ENCODE measurements at regions not wholly inside any gene's neighbourhood (a gene's known extent, or its start where the extent isn't known, plus 50 kb on each side); places are given as distances from the start of the nearest gene placed in this dataset.
"Not testable (repeated sequence)": the region's sequence is repeated elsewhere in the genome, so short reads cannot be mapped to it uniquely, and the experiment has no call there.

- TF ChIP-seq MYC (IDR thresholded peaks at IDR 0.05; ENCODE audit: low read depth, low read length) (no peak), MAX (IDR thresholded peaks at IDR 0.05; ENCODE audit: low read depth, low read length) (no peak), POLR2A (IDR thresholded peaks at IDR 0.05; ENCODE audit: extremely low read depth, insufficient read length) (no peak), CTCF (IDR thresholded peaks at IDR 0.05; ENCODE audit: low read depth, low read length) (no peak)
- no peak for DNase-seq (ENCODE audit: low read depth)
Observed at GRCh38 chr2:100708333-100708732, 111.6 kb upstream of the NPAS2 start.

DNA sequence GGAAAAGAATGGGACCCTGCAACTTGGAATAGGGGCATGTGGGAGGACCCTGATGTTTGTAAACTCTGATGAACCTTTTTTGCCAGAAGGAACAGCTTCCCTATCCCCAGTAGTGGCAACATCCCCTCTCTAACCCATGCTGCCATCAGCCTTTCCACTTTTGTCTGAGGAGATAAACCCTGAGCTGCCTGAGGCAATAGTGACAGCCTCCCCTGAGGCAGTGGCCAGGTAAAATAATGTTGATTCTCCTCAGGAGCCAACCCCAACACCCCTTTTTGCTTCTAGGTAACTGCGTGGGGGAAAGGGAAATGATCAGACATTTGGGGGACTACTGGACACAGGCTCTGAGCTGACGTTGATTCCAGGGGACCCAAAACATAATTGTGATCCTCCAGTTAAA is 106.8 kb upstream of the NPAS2 start:
- TF ChIP-seq CTCF (IDR thresholded peaks at IDR 0.05; ENCODE audit: low read depth, low read length) = no peak
- no peak for TF ChIP-seq MYC (IDR thresholded peaks at IDR 0.05; ENCODE audit: low read depth, low read length)
- TF ChIP-seq MAX (IDR thresholded peaks at IDR 0.05; ENCODE audit: low read depth, low read length) = no peak
- no peak for TF ChIP-seq POLR2A (IDR thresholded peaks at IDR 0.05; ENCODE audit: extremely low read depth, insufficient read length)
- no peak overlapping the region for H3K4me3 ChIP-seq (ENCODE audit: low read depth, low read length)
- DNase-seq (ENCODE audit: low read depth) = no peak

More at GRCh38 chr2:100708333-100708732, 111.6 kb upstream of the NPAS2 start:
- H3K4me3 ChIP-seq (ENCODE audit: low read depth, low read length) = no peak overlapping the region

- not testable (repeated sequence) for H3K4me3 ChIP-seq (ENCODE audit: low read depth, low read length); DNase-seq (ENCODE audit: low read depth)
Observed at GRCh38 chr2:100714396-100715010, 105.4 kb upstream of the NPAS2 start.

GRCh38 chr2:100715861-100716260 is 104.1 kb upstream of the NPAS2 start:
- not testable (repeated sequence) for H3K4me3 ChIP-seq (ENCODE audit: low read depth, low read length); DNase-seq (ENCODE audit: low read depth)

DNA sequence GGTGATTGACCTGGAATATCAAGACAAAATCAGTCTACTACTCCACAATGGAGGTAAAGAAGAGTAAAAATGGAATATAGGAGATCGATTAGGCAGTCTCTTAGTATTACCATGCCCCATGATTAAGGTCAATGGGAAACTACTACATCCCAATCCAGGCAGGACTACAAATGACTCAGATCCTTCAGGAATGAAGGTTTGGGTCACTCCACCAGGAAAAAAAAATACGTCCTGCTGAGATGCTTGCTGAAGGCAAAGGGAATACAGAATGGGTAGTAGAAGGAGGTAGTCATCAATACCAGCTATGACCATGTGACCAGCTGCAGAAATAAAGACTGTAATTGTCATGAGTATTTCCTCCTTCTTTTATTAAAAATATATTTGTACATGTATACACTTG is 103.4 kb upstream of the NPAS2 start:
- H3K4me3 ChIP-seq (ENCODE audit: low read depth, low read length) = no peak overlapping the region
- DNase-seq (ENCODE audit: low read depth) = no peak
- TF ChIP-seq POLR2A (IDR thresholded peaks at IDR 0.05; ENCODE audit: extremely low read depth, insufficient read length) (no peak), MYC (IDR thresholded peaks at IDR 0.05; ENCODE audit: low read depth, low read length) (no peak)

GRCh38 chr2:100718065-100718629 is 101.8 kb upstream of the NPAS2 start:
- TF ChIP-seq CTCF (IDR thresholded peaks at IDR 0.05; ENCODE audit: low read depth, low read length) (no peak), POLR2A (IDR thresholded peaks at IDR 0.05; ENCODE audit: extremely low read depth, insufficient read length) (no peak), MYC (IDR thresholded peaks at IDR 0.05; ENCODE audit: low read depth, low read length) (no peak), MAX (IDR thresholded peaks at IDR 0.05; ENCODE audit: low read depth, low read length) (no peak)
- no peak for DNase-seq (ENCODE audit: low read depth)
- H3K4me3 ChIP-seq (ENCODE audit: low read depth, low read length) = no peak overlapping the region

DNA sequence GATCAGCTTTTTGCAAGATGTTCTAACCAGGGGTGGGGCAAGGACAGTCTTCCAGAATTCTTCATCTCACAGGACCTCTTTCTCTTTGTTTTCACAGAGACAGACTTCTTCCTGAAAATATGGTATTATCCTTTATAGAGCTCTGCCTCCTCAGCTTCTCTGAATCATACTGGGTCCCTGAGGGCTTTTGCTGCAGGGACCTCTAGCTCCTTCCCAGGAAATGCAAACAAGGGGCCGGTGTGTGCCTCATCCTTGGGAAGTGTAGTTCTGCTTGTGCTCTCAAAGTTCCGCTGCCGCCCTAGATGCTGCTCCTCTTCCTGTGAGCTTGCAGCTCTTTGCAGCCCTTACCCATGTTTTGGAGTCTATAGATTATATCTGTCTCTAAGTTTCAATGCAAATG is 99.5 kb upstream of the NPAS2 start:
- no peak overlapping the region for H3K4me3 ChIP-seq (ENCODE audit: low read depth, low read length)
- DNase-seq (ENCODE audit: low read depth) = no peak
- TF ChIP-seq CTCF (IDR thresholded peaks at IDR 0.05; ENCODE audit: low read depth, low read length) (no peak), MAX (IDR thresholded peaks at IDR 0.05; ENCODE audit: low read depth, low read length) (no peak), MYC (IDR thresholded peaks at IDR 0.05; ENCODE audit: low read depth, low read length) (no peak), POLR2A (IDR thresholded peaks at IDR 0.05; ENCODE audit: extremely low read depth, insufficient read length) (no peak)

All from NB4 (cell line).